ENCODE measurements at regions not wholly inside any gene's neighbourhood (a gene's known extent, or its start where the extent isn't known, plus 50 kb on each side); places are given as distances from the start of the nearest gene placed in this dataset.

GRCh38 chr1:50308878-50309277 is 114.4 kb downstream of the DMRTA2 start:
- no peak overlapping the region for H2AFZ ChIP-seq (ENCODE audit: control insufficient read depth, low read length)
- no peak overlapping the region for H3K9ac ChIP-seq (ENCODE audit: control insufficient read depth, extremely low read depth, insufficient read depth, low read length)
- FAIRE-seq (no peak), DNase-seq (ENCODE audit: low read depth, low spot score) (no peak)
- H3K79me2 ChIP-seq (ENCODE audit: control insufficient read depth, insufficient read depth, low read length), result no peaks in the 10 kb centered on the region
- no peak overlapping the region for H3K27ac ChIP-seq (ENCODE audit: control insufficient read depth, insufficient read depth, low read length)
- H3K4me1 ChIP-seq (ENCODE audit: control insufficient read depth, extremely low read depth, insufficient read depth, low read length), result no peaks in the 10 kb centered on the region
- no peaks in the 10 kb centered on the region for H4K20me1 ChIP-seq (ENCODE audit: control insufficient read depth, extremely low read depth, insufficient read depth, low read length)
- TF ChIP-seq CTCF (optimal IDR thresholded peaks at IDR 0.05 in 1 of 3, IDR thresholded peaks at IDR 0.05 in 1 of 3, conservative IDR thresholded peaks at IDR 0.05 in 1 of 3; ENCODE audit: extremely low read depth in 1 of 3, insufficient read depth in 2 of 3, low read length in 3 of 3), result no peak
- no peak for TF ChIP-seq EZH2 (IDR thresholded peaks at IDR 0.05; ENCODE audit: low read length)
- H3K4me2 ChIP-seq (ENCODE audit: control insufficient read depth, extremely low read depth, insufficient read depth, low read depth, low read length), result no peak overlapping the region
- H3K4me3 ChIP-seq (ENCODE audit: control insufficient read depth in 2 of 3, extremely low read depth in 1 of 3, insufficient read depth in 2 of 3, low read depth in 1 of 3, low read length in 3 of 3), result no peak overlapping the region
- H3K9me1 ChIP-seq (ENCODE audit: control insufficient read depth, extremely low read depth, insufficient read depth, low read length), result no peaks in the 10 kb centered on the region
- no peaks in the 10 kb centered on the region for H3K27me3 ChIP-seq (ENCODE audit: control insufficient read depth, extremely low read depth, insufficient read depth, low read length)
- no peaks in the 10 kb centered on the region for H3K9me3 ChIP-seq (ENCODE audit: control insufficient read depth, low read depth, low read length)
- dilution Hi-C loops (cut with MboI; ENCODE audit: extremely low pct_ligation_motif_present, low sequenced_read_pairs), result no loop called here
- no peaks in the 10 kb centered on the region for H3K36me3 ChIP-seq (ENCODE audit: control insufficient read depth in 2 of 2, extremely low read depth in 1 of 2, insufficient read depth in 2 of 2, low read length in 2 of 2)

- Histone ChIP-seq H3K4me2 (ENCODE audit: control insufficient read depth, extremely low read depth, insufficient read depth, low read depth, low read length) (no peak overlapping the region), H3K36me3 (ENCODE audit: control insufficient read depth in 2 of 2, extremely low read depth in 1 of 2, insufficient read depth in 2 of 2, low read length in 2 of 2) (no peaks in the 10 kb centered on the region), H3K4me1 (ENCODE audit: control insufficient read depth, extremely low read depth, insufficient read depth, low read length) (no peaks in the 10 kb centered on the region), H3K79me2 (ENCODE audit: control insufficient read depth, insufficient read depth, low read length) (no peaks in the 10 kb centered on the region), H3K9me3 (ENCODE audit: control insufficient read depth, low read depth, low read length) (no peaks in the 10 kb centered on the region), H3K27me3 (ENCODE audit: control insufficient read depth, extremely low read depth, insufficient read depth, low read length) (no peaks in the 10 kb centered on the region), H4K20me1 (ENCODE audit: control insufficient read depth, extremely low read depth, insufficient read depth, low read length) (no peaks in the 10 kb centered on the region), H3K4me3 (ENCODE audit: control insufficient read depth in 2 of 3, extremely low read depth in 1 of 3, insufficient read depth in 2 of 3, low read depth in 1 of 3, low read length in 3 of 3) (no peak overlapping the region), H3K9ac (ENCODE audit: control insufficient read depth, extremely low read depth, insufficient read depth, low read length) (no peak overlapping the region), H3K27ac (ENCODE audit: control insufficient read depth, insufficient read depth, low read length) (no peak overlapping the region), H3K9me1 (ENCODE audit: control insufficient read depth, extremely low read depth, insufficient read depth, low read length) (no peaks in the 10 kb centered on the region), H2AFZ (ENCODE audit: control insufficient read depth, low read length) (no peak overlapping the region)
- DNase-seq (ENCODE audit: low read depth, low spot score) (no peak), FAIRE-seq (no peak)
- no peak for TF ChIP-seq CTCF (optimal IDR thresholded peaks at IDR 0.05 in 1 of 3, IDR thresholded peaks at IDR 0.05 in 1 of 3, conservative IDR thresholded peaks at IDR 0.05 in 1 of 3; ENCODE audit: extremely low read depth in 1 of 3, insufficient read depth in 2 of 3, low read length in 3 of 3)
- no peak for TF ChIP-seq EZH2 (IDR thresholded peaks at IDR 0.05; ENCODE audit: low read length)
- dilution Hi-C loops (cut with MboI; ENCODE audit: extremely low pct_ligation_motif_present, low sequenced_read_pairs), result no loop called here
These were observed 117.4 kb downstream of the DMRTA2 start for GRCh38 chr1:50305808-50306207.

Data from keratinocyte (primary cell).